BJ (cell line): ENCODE measurements at regions not wholly inside any gene's neighbourhood (a gene's known extent, or its start where the extent isn't known, plus 50 kb on each side); places are given as distances from the start of the nearest gene placed in this dataset.

ENCODE experiments used
- CTCF ChIA-PET: fragments of 350-600 bp; formaldehyde crosslinking; extraction: SDS; loops from one replicate; lab custom pipeline; 2021; ENCODE audit warnings: antibody characterized with exemption, inconsistent platforms; lab: Yijun Ruan, JAX
- POLR2A ChIA-PET: fragments of 300-600 bp; sonication (Branson Sonifier 250); formaldehyde crosslinking; extraction: SDS; loops from one replicate; lab custom pipeline; 2021; ENCODE audit warnings: antibody characterized with exemption; lab: Charles Lee
- DNase-seq: peaks from one replicate; pipeline ENCODE4 v3.0.0-alpha.2; 2011; ENCODE audit warnings: low read depth
- H3K27me3 ChIP-seq: 2 replicates; pipeline ENCODE4 v1.6.0; 2011; ENCODE audit warnings: low read length; ENCODE audit not compliant: control insufficient read depth, insufficient read depth
- H3K36me3 ChIP-seq: 2 replicates; pipeline ENCODE4 v1.5.1; 2011; ENCODE audit warnings: low read length; ENCODE audit not compliant: control insufficient read depth, insufficient read depth
- H3K4me3 ChIP-seq: 2 replicates; pipeline ENCODE4 v1.5.1; 2011; ENCODE audit warnings: low read depth, mild to moderate bottlenecking, control low read depth, low read length
- TF ChIP-seq, protein P1 (sequence below): IDR thresholded peaks from 2 replicates; pipeline ENCODE4 v1.5.1; 2011; ENCODE audit warnings: low read depth, mild to moderate bottlenecking, control low read depth, inconsistent platforms, low read length, moderate library complexity; ENCODE audit not compliant: insufficient read depth

DNA sequence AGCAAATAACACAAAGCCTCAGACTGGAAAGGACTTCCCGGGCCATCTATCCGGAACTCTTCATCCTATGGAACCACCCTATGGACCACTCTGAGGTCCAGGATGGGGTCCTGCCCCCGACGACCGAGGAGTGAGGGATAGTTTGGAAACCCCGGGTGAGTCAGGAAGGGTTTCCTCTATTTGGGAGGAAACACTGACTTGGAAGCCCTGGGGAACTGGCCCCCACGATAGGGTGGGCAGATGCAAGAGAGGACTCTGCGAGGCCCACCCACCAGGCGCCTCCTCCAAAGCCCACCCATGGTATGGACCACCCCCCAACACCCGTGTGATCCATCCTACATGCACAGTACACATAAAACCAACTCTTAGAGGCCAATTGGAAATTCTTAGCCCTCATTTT lies 69.4 kb downstream of the CPN2 start:
- H3K4me3 ChIP-seq, result no peak overlapping the region
- ChIA-PET POLR2A (no interaction called here), CTCF (no interaction called here)
- H3K36me3 ChIP-seq, result no peaks in the 10 kb centered on the region
- H3K27me3 ChIP-seq, result peaks cover 13% of the 10 kb centered on the region
- no peak for DNase-seq
- TF ChIP-seq, protein P1, sequence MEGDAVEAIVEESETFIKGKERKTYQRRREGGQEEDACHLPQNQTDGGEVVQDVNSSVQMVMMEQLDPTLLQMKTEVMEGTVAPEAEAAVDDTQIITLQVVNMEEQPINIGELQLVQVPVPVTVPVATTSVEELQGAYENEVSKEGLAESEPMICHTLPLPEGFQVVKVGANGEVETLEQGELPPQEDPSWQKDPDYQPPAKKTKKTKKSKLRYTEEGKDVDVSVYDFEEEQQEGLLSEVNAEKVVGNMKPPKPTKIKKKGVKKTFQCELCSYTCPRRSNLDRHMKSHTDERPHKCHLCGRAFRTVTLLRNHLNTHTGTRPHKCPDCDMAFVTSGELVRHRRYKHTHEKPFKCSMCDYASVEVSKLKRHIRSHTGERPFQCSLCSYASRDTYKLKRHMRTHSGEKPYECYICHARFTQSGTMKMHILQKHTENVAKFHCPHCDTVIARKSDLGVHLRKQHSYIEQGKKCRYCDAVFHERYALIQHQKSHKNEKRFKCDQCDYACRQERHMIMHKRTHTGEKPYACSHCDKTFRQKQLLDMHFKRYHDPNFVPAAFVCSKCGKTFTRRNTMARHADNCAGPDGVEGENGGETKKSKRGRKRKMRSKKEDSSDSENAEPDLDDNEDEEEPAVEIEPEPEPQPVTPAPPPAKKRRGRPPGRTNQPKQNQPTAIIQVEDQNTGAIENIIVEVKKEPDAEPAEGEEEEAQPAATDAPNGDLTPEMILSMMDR, result no peak

DNA sequence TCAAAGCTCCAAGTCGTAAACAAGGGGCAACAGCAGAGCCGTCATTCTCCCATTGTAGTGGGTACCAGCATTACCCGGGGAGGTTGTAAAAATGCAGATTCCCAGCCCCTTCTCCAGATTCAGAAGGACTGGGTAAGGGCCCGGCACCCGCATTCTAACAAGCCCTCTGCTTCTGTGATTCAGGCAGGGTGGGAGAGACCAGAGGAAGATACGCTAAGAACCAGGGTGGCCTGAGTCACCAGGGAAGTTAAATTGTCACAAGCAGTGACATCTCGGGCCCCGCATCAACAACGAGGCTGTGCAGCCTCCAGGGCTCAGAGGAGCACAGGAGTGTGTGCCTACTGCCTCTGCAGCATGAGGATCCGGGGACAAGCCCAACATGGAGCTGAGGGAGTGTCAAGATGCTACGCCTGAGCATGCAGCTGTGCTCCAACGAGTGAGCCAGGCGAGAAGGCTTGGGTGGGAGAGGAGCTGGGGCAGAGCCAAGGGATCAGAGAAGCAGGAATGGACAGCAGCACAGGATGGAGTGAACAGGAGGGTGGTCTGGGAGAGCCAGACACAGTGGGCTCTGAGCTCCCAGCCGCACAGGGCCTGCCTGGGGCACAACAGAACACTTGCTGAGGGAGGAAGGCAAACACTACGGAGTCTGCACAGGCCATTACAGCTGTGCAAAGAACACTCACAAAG lies 68.5 kb downstream of the CPN2 start:
- Histone ChIP-seq H3K36me3 (no peaks in the 10 kb centered on the region), H3K27me3 (peaks cover 15% of the 10 kb centered on the region), H3K4me3 (no peak overlapping the region)
- TF ChIP-seq, protein P1, result no peak
- ChIA-PET POLR2A (no interaction called here), CTCF (no interaction called here)
- DNase-seq, result no peak

DNA sequence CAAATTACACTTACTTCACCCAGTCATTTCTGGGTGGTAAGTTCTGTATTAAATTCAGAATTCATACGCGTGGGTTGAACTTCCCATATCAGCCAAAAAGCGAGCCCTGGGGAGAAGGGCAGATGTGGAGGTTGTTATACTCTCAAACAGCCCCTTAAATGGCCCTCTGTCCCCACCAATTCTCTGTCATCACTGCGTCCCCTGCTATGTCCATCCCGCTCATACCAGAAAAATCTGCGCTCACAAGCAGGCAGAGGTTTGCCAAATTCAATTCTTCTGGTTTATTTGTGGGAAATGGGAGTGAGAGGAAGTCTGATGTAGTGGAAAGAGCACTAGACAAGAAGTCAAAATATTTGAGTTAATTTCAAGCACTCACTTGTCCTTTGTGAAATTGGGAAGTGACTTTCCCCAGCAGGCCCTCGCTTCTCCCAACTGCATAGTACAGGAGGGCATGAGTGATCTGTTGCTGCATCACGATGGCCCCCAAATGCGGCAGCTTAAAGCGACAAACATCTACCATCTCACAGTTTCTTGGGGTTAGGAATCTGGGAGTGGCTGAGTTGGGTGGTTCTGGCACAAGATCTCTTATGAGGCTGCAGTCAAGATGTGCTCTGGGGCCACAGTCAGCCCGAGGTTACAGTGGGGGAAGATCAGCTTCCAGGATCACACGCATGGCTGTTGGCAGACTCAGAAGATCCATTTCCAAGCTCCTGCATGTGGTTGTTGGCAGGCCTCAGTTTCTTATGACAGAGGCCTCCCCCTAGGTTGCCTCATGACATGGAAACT lies 67.7 kb downstream of the CPN2 start:
- peaks cover 15% of the 10 kb centered on the region for H3K27me3 ChIP-seq
- no peak for DNase-seq
- CTCF ChIA-PET, result interaction anchor here (2.3 kb wide), 1 partner anchor 33 kb away, joined by 8 read pairs; no protein-coding TSS in a partner anchor
- TF ChIP-seq, protein P1, result no peak
- H3K4me3 ChIP-seq, result no peak overlapping the region
- POLR2A ChIA-PET, result no interaction called here
- no peaks in the 10 kb centered on the region for H3K36me3 ChIP-seq

DNA sequence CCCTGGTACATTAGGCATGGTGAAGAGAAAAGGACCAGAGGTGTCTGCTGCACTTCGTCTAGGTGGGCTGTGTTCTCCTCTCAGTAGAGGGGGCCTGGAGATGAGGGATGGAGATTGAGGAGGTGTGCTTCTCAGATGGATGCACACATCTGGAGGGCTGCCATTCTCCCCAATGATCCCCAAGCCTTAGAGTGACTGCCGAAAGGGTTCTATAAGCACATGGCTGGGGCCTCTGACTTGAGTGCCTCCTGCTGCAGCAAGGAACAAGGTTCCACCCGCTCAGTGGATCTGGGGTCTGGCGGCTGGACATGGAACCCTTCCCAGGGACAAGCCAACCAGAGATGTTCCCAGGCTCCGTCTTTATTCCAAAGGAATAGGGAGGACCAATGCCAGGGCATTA lies 66.8 kb downstream of the CPN2 start:
- DNase-seq, result no peak
- CTCF ChIA-PET, result interaction anchor here (2.3 kb wide), 1 partner anchor 32 kb away, joined by 8 read pairs; no protein-coding TSS in a partner anchor

More for the DNA sequence above, 66.8 kb downstream of the CPN2 start:
- H3K27me3 ChIP-seq, result peaks cover 17% of the 10 kb centered on the region
- no peaks in the 10 kb centered on the region for H3K36me3 ChIP-seq
- POLR2A ChIA-PET, result no interaction called here
- no peak overlapping the region for H3K4me3 ChIP-seq
- TF ChIP-seq, protein P1, result no peak
